ENCODE measurements at regions not wholly inside any gene's neighbourhood (a gene's known extent, or its start where the extent isn't known, plus 50 kb on each side); places are given as distances from the start of the nearest gene placed in this dataset.

DNA sequence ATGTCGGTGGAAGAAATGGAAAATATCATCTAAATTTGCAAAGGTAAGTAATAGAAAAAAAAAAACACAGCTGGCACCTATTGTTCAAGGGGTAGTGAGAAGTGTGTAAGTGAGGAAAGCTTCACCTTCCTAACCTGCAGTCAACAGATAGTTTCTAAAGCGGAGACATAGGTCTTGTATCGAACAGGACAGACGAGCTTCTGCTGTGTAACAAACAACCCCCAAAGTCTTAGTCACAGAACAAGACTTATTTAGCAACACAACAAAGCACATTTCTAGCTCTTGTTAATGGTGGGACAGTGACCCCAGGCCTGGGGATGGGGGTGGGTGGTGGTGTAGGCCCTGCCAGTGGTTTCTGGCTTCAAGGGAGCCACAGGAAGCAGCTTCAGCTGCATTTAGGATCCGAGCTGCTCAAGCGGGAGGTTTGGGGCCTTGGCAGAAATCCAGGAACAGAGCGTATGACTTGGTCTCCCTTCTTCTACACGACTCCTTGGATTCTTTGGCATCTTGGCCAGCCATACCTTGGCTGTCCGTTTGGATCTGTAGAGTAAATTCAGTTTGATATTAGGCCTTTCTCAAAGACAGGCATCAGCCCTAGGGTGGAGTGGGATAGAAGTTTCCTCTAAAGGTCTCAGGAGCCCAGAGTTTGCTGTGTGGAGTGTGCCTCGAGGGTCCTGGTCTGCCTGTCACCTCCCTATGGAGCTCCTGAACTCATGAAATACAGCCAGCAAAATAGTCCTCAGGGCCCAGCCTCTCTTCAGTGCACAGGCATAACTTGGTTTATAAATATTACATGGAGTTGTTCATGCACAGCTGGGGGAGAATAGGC lies 56.9 kb upstream of the SHH start:
- in situ Hi-C loops (cut with HindIII; ENCODE audit: low pct_ligation_motif_present, low pct_unique_long_range_greater_than_20kb, low sequenced_read_pairs), result no loop called here
- no peak for DNase-seq

DNA sequence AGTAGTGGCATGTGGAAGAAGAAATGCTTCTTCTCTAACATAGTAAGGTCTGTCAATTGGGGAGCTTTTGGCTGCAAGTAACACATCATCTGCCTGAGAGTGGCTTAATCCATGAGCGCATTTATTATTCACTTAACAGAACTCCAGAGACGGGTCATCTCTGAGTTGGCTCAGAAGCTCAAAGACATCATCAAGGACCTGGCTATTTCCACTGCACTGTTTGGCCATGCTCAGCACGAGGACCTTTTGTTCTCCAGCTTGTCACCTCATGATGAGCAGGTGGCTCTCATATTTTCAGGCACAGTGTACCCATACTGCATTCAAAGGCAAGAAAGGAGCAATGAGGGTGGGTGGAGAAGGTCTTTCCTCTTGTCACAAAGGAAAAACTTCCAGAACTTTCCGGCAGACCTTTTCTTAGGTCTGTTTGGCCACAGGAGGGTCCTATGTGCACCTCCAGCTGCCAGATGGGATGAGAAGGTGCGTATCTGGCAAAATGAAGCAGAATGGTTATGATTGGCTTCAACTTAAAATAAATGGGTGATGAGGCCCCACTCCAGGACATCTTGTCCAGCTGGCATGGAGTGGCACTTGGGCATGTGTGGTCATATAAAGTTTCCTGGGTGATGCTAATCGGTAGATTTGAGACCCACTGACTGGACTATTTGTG lies 55.6 kb upstream of the SHH start:
- no peak for DNase-seq
- in situ Hi-C loops (cut with HindIII; ENCODE audit: low pct_ligation_motif_present, low pct_unique_long_range_greater_than_20kb, low sequenced_read_pairs), result no loop called here

DNA sequence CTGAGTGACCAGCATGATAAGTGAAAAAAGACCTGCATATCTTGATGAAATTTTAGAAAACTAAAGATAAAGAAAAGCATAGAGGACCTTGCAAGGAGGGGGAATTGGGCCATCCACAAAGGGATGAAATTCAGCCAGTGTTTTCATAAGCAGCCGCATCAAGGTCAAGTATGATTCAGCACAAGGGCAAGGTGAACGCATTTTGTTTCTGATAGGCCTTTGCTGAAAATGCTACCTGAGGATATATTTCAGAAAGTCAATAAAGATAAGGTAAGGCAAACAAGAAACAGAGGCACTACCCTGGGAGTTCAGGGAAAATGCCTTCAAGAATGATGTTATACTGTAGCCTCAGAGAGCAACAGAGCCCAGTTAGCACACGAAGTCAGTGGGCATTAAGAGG lies 55.0 kb upstream of the SHH start:
- DNase-seq, result no peak
- in situ Hi-C loops (cut with HindIII; ENCODE audit: low pct_ligation_motif_present, low pct_unique_long_range_greater_than_20kb, low sequenced_read_pairs), result no loop called here

DNA sequence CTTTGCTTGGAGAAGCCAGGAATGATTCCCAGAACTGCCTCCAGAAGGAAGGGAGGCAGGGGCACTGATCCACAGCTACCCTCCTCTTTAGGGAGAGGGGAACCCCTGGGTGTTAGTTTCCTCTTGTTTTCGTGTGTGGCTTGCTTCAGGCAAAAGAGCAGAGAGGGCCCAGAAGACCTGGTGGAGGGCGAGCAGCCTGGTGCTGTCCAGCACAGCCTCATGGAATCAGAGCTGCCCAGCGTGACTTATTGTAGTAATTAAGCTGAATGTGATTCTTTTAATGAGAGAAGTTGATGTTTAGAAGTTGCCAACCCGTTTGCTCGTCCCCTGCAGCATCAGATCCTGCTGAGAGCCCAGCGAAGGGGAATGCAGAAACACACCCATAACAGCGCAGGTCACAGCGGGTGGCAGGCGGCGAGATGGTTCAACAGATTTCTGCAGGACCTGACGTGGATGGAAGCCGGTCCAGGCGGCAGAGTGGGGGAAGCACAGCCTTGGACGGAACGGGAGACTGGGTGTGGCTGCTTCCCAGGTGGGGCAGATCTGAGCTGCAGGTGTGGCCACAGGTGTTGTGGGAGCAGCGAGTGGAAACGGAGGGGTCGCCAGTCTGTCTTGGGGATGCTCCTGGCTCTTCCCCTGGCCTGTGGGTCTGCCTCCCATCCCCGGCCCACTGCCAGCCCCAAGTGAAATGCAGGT lies 53.7 kb upstream of the SHH start:
- no peak for DNase-seq
- in situ Hi-C loops (cut with HindIII; ENCODE audit: low pct_ligation_motif_present, low pct_unique_long_range_greater_than_20kb, low sequenced_read_pairs), result no loop called here

DNA sequence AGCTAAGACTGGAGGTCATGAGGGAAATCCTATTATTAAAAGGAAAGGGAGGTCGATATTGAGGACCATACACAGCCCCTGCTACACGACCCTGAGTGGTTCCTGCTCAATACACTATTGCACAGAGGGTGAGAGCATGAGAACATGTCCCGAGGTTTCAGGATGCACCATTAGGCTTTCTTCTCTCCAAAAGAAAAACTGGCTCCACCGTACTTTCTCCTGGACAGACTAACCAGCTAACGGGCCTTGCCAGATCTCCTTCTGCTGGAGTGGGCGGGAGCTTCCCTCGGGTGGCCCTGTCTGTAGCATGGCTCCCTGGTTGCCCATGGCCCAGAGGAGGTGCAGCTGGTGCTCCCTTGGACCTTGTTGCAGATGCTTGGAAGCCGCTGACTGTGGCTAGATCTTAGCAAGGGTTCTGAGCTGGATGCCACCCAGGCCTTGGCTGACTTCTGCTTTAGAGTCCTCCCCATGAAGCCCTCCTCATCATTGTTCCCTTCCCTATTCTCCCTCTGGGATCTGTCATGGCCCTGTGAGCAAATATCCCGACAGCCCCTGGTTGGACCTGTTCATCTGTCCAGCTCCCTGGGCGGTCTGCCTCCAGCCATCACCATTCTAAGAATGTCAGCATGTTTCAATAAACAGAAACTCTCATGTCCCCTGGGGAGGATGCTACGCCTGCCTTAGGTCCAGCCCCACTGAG lies 52.9 kb upstream of the SHH start:
- DNase-seq, result no peak
- in situ Hi-C loops (cut with HindIII; ENCODE audit: low pct_ligation_motif_present, low pct_unique_long_range_greater_than_20kb, low sequenced_read_pairs), result no loop called here

DNA sequence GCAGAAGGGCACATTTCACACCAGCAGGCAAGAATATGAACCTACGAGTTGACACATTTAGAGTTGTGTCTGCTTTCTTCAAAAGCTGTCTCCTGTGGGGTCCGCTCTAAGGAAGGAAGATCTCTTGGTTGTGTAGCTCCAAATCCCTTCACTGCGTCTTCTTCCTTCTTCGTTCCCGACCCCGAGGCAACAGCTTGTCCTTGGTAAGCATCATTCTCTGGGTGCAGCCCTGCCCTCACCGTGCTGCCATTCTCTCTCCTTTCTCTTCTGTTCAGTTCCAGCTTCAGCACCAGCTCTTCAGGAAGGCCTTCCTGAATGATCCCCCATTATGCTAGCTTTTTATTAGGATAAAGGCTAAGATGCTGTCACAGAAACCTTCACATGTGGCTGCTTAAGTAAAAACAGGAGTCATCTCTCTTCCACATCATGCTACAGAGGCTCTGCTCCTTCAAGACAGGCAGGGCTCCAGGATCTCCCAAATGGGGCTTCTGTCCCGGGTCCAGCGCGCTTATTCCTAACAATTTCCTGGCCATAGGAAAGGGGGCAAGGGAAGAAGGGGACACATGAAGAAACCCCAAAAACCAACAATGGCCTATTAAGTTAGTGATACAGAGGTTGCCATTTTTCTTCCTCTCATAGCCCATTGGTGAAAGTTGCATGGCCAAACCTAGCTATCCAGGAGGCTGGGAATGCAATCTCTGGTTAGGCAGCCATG lies 52.2 kb upstream of the SHH start:
- in situ Hi-C loops (cut with HindIII; ENCODE audit: low pct_ligation_motif_present, low pct_unique_long_range_greater_than_20kb, low sequenced_read_pairs), result no loop called here
- no peak for DNase-seq

DNA sequence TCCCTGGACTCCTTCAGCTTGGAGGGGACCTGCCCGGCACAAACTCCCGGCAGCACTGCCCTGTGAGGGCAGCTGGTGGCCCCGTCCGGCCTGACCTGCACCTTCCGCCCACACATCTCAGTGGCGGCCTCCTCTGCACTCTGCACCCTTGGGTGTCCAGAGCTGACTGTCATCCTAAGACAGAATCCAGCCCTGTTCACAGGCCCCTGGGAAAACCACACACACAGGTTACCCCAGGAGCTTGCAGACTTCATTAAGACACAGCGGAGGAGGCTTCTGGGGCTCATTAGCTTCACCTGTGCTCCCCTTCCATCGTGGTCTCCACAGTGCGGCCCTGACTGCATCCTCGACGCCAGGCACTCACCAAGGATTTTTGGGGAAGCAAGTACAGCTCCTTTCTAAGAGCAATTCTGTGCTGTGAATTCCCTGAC lies 51.5 kb upstream of the SHH start:
- DNase-seq, result no peak
- in situ Hi-C loops (cut with HindIII; ENCODE audit: low pct_ligation_motif_present, low pct_unique_long_range_greater_than_20kb, low sequenced_read_pairs), result no loop called here

DNA sequence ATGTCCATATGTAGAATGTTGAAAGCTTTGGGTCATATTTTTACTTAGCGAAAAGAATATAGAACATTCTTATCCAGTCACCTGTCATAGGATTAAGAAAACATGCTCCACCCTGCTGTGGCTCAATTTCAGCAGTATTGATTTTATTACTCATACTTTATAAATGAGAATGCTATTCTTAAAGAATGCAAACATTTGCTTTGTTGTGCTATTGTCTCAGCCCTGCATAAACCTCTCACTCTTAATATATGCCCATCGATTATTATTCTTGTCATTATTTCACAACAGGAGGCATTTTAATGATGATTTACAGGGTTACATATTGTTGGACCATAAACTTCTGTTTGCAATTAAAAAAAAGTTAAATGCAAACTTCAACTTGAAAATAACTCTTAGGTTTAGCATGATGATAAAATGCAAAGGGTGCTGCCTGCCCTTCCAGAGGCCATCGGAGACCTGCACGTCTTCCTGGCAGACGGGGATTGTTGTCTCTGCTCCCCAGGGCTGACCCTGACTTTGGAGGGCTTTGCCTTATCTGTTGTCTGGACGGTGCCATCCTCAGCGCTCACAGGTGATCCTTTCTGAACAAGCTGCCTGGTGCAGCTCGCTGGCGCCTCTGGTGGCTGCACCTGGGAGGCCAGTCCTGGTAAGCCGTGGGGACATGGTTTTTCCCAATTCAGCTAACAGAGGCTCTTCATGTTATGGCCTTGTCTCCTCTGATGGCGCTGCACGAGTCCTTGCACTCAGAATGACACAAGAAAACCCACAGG lies 50.0 kb upstream of the SHH start:
- in situ Hi-C loops (cut with HindIII; ENCODE audit: low pct_ligation_motif_present, low pct_unique_long_range_greater_than_20kb, low sequenced_read_pairs), result no loop called here
- DNase-seq, result no peak

Measured in ACHN (cell line).